NCI-H748 (cell line): ENCODE measurements at regions not wholly inside any gene's neighbourhood (a gene's known extent, or its start where the extent isn't known, plus 50 kb on each side); places are given as distances from the start of the nearest gene placed in this dataset.
"Not testable (repeated sequence)": the region's sequence is repeated elsewhere in the genome, so short reads cannot be mapped to it uniquely, and the experiment has no call there.

ENCODE experiments used
- DNase-seq: peaks from one replicate; lab custom pipeline; 2025; ENCODE audit not compliant: unreplicated experiment; lab: John Stamatoyannopoulos, UW

GRCh38 chr13:66074018-66074615 is 1156.0 kb downstream of the PCDH9 start:
- DNase-seq = no peak

DNA sequence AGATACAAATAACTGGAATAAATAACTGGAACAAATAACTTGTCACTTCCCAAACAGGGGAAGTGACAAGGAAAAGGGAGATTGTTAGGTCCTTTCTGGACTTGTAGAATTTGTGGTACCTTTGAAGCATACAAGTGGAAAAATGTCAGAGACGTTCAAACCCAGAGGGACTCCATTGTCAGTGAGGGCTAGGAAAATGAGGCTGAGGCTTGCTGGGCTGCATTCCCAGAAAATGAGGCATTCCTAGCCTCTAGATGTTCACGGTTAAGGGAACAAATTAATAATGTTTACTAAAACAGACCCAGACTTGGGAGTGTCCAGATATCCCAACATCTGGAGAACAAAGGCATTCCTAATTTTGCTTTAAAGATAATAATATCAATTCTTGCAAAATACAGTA is 1158.0 kb downstream of the PCDH9 start:
- not testable (repeated sequence) for DNase-seq

- no peak for DNase-seq
Measured at GRCh38 chr13:66071608-66072007, 1158.5 kb downstream of the PCDH9 start.

GRCh38 chr13:66071029-66071428 is 1159.1 kb downstream of the PCDH9 start:
- DNase-seq = no peak

DNA sequence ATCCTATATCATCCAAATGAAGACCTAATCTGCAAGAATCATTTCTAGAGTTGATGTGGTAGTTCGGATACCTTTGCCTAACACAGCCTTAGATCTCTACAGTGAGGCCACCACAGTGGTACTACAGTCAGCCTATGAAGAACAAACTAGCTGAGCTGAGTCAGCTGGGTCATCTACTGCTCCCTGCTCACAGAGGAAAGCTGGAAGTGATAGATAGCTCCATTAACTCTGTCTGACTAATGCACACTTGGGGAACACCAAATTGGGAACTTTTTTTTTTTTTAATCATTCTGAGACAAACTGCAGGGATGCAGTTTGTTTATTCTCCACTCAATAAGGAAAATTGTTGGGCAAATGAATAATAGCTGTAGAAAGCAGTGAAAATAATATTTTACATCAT is 1160.6 kb downstream of the PCDH9 start:
- no peak for DNase-seq

DNA sequence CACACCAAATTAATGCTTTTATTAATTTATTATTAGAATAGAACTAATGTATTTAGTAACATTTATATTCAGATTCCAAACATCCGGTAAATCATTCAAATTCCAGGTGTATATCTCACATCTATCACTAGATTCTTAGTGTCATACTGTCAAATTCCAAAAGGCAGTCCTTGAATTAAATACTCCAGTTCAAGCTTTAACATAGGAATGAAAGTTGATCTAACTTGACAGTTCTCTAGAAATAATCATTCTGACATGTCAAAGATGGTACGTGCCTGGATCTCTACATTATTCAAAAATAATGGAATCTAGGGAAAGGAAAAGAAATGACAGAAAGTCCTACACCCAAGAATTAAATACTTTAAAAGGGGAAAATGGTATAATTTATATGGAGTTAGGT is 1161.5 kb downstream of the PCDH9 start:
- no peak for DNase-seq

- DNase-seq = no peak
Measured at GRCh38 chr13:66048888-66049287, 1181.2 kb downstream of the PCDH9 start.

GRCh38 chr13:66040506-66040905 is 1189.6 kb downstream of the PCDH9 start:
- DNase-seq = no peak

GRCh38 chr13:66037096-66037495 is 1193.0 kb downstream of the PCDH9 start:
- peak; percentile 20 for DNase-seq

- DNase-seq = no peak
Measured at GRCh38 chr13:66036636-66037035, 1193.5 kb downstream of the PCDH9 start.

GRCh38 chr13:66036024-66036614 is 1194.0 kb downstream of the PCDH9 start:
- peak; percentile 88 for DNase-seq

- DNase-seq = no peak
Measured at GRCh38 chr13:66033924-66034323, 1196.2 kb downstream of the PCDH9 start.

GRCh38 chr13:66021846-66022245 is 1208.3 kb downstream of the PCDH9 start:
- DNase-seq = no peak

- no peak for DNase-seq
Measured at GRCh38 chr13:66014771-66015170, 1215.4 kb downstream of the PCDH9 start.

DNA sequence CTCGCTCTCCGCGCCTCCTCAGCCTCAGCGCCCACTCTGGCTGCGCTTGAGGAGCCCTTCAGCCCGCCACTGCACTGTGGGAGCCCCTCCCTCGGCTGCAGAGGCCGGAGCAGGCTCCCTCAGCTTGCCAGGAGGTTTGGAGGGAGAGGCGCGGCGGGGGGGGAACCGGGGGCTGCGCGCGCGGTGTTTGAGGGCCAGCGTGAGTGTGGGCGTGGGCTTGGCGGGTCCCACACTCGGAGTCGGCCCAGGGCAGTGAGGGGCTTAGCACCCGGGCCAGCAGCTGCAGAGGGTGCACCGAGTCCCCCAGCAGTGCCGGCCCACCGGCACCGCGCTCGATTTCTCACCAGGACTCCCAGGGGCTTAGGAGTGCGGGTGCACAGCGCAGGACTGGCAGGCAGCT is 1220.9 kb downstream of the PCDH9 start:
- DNase-seq = no peak

DNA sequence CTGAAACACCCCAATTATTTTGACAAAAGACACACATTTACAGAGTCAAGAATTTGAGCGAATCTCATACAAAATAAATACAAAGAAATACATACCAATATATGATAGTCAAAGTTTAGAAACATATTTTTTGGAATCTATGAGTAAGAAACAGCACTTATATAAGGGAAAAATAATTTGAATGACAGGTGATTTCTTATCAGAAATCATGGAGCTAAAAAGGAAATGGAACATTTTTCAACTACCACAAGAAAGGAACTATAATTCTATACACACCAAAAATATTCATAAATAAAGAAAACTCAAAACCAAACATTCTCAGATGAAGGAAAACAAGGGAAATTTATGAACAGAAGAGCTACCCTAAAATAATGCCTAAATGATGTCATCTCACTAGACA is 1226.6 kb downstream of the PCDH9 start:
- DNase-seq = no peak

DNA sequence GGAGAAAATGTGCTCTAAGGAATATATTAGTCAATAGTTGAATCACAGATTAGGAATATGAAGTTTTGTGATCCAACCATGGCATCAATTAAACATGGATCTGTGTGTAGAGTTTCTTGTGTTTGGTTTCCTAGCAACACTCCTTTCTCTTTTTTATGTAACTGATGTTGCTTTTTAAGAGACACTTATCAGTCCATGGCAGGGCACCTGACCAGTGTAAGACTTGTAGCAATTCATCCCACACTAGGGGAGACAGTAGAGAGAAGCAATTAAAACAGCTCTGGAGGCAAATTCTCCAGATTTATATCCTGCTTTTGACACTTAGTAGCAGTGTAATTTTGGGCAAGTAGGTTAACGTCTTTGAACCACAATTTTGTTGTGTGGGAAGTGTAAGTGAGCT is 1229.0 kb downstream of the PCDH9 start:
- DNase-seq = peak; percentile 65

- DNase-seq = no peak
Measured at GRCh38 chr13:65999411-65999810, 1230.7 kb downstream of the PCDH9 start.

- no peak for DNase-seq
Measured at GRCh38 chr13:65990684-65991083, 1239.5 kb downstream of the PCDH9 start.

DNA sequence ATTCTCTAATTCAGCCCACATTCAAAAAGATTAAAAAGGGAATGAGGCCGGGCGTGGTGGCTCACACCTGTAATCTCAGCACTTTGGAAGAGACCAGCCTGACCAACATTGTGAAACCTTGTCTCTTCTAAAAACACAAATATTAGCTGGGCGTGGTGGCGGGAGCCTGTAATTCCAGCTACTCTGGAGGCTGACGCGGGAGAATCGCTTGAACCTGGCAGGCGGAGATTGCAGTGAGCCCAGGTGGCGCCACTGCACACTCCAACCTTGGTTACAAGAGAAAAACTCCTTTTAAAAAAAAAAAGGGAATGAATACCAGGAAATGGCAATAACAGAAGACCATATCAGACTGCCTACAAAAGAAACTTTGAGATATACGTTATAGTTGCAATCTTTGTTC is 1244.5 kb downstream of the PCDH9 start:
- DNase-seq = no peak

DNA sequence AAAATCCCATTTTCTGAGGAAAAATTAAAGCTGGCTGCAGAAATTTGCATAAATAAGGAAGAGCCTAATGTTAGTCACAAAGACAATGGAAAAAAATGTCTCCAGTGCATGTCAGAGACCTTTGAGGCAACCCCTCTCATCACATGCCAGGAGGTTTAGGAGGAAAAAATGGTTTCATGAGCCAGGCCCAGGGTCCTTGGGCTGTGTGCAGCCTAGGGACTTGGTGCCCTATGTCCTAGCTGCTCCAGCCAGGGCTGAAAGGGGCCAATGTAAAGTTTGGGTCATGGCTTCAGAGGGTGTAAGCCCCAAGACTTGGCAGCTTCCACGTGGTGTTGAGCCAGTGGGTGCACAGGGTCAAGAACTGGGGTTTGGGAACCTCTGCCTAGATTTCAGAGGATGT is 1252.6 kb downstream of the PCDH9 start:
- DNase-seq = no peak

- no peak for DNase-seq
Measured at GRCh38 chr13:65971541-65971940, 1258.6 kb downstream of the PCDH9 start.

DNA sequence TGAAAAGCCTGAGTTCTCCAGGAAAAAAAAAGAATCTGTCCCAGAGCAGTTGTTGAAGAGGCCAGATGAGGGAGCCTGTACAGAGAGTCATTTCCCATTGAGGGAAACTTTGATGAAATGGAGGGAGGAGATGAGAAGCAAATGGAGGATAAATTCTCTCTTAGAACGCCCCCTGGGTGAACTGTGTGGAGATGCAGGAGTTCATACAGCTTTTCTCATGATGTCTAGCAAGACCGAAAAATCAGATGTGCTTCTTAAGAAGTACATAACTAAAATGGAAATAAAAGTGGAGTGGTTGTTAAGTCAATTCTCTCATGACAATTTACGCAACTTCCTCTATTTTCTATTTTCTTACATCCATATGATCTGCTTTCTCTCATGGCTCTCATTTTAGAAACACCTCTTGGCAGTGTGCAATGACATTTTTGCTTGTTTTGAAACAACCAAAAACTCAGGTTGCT is 1263.1 kb downstream of the PCDH9 start:
- DNase-seq = peak; percentile 51
